GM18858 (cell line): ENCODE measurements at regions not wholly inside any gene's neighbourhood (a gene's known extent, or its start where the extent isn't known, plus 50 kb on each side); places are given as distances from the start of the nearest gene placed in this dataset.
A peak's percentile ranks its signal among the peaks of the same experiment; 100 is the strongest.
"Not testable (repeated sequence)": the region's sequence is repeated elsewhere in the genome, so short reads cannot be mapped to it uniquely, and the experiment has no call there.

Experiments
- ATAC-seq: cut with Tn5 transposase; IDR thresholded peaks from one replicate; pipeline ENCODE4 v1.9.1; 2021; ENCODE audit not compliant: unreplicated experiment

GRCh38 chr2:192555740-192556139, 361.0 kb upstream of the TMEFF2 start:
- ATAC-seq: no peak

- ATAC-seq: no peak
Measured at GRCh38 chr2:192551760-192552159, 357.0 kb upstream of the TMEFF2 start.

GRCh38 chr2:192546565-192546964, 351.8 kb upstream of the TMEFF2 start:
- ATAC-seq: no peak

GRCh38 chr2:192544371-192544955, 349.7 kb upstream of the TMEFF2 start:
- no peak for ATAC-seq

GRCh38 chr2:192542148-192543066, 347.7 kb upstream of the TMEFF2 start:
- not testable (repeated sequence) for ATAC-seq

GRCh38 chr2:192539306-192539705, 344.6 kb upstream of the TMEFF2 start:
- ATAC-seq: no peak

GRCh38 chr2:192536922-192537624, 342.3 kb upstream of the TMEFF2 start:
- no peak for ATAC-seq

- no peak for ATAC-seq
Measured at GRCh38 chr2:192535956-192536921, 341.5 kb upstream of the TMEFF2 start.

- ATAC-seq: no peak
Measured at GRCh38 chr2:192534072-192534471, 339.3 kb upstream of the TMEFF2 start.

- not testable (repeated sequence) for ATAC-seq
Measured at GRCh38 chr2:192524642-192525251, 330.0 kb upstream of the TMEFF2 start.

- ATAC-seq: not testable (repeated sequence)
Measured at GRCh38 chr2:192524214-192524613, 329.5 kb upstream of the TMEFF2 start.

- ATAC-seq: no peak
Measured at GRCh38 chr2:192515937-192516336, 321.2 kb upstream of the TMEFF2 start.

GRCh38 chr2:192513575-192513974, 318.8 kb upstream of the TMEFF2 start:
- no peak for ATAC-seq

- ATAC-seq: not testable (repeated sequence)
Measured at GRCh38 chr2:192507836-192508450, 313.2 kb upstream of the TMEFF2 start.

- peak; percentile 82 for ATAC-seq
Measured at GRCh38 chr2:192500550-192501200, 305.9 kb upstream of the TMEFF2 start.

- no peak for ATAC-seq
Measured at GRCh38 chr2:192499476-192499875, 304.7 kb upstream of the TMEFF2 start.

GRCh38 chr2:192498747-192499146, 304.0 kb upstream of the TMEFF2 start:
- no peak for ATAC-seq

- not testable (repeated sequence) for ATAC-seq
Measured at GRCh38 chr2:192488158-192488557, 293.4 kb upstream of the TMEFF2 start.

GRCh38 chr2:192487636-192488035, 292.9 kb upstream of the TMEFF2 start:
- ATAC-seq: no peak
